ENCODE measurements at regions not wholly inside any gene's neighbourhood (a gene's known extent, or its start where the extent isn't known, plus 50 kb on each side); places are given as distances from the start of the nearest gene placed in this dataset.
"Not testable (repeated sequence)": the region's sequence is repeated elsewhere in the genome, so short reads cannot be mapped to it uniquely, and the experiment has no call there.

GRCh38 chr15:21024235-21024987 lies 158.3 kb upstream of the POTEB2 start:
- DNase-seq (ENCODE audit: low read depth in 2 of 2) = not testable (repeated sequence)

- DNase-seq (ENCODE audit: low read depth in 2 of 2) = not testable (repeated sequence)
Measured at GRCh38 chr15:21018176-21018575, 152.1 kb upstream of the POTEB2 start.

GRCh38 chr15:21017326-21017725 lies 151.2 kb upstream of the POTEB2 start:
- not testable (repeated sequence) for DNase-seq (ENCODE audit: low read depth in 2 of 2)

GRCh38 chr15:21016589-21016988 lies 150.5 kb upstream of the POTEB2 start:
- DNase-seq (ENCODE audit: low read depth in 2 of 2) = not testable (repeated sequence)

GRCh38 chr15:21015171-21015570 lies 149.1 kb upstream of the POTEB2 start:
- not testable (repeated sequence) for DNase-seq (ENCODE audit: low read depth in 2 of 2)

- DNase-seq (ENCODE audit: low read depth in 2 of 2) = not testable (repeated sequence)
Measured at GRCh38 chr15:21013308-21013707, 147.2 kb upstream of the POTEB2 start.

GRCh38 chr15:21009651-21010050 lies 143.5 kb upstream of the POTEB2 start:
- DNase-seq (ENCODE audit: low read depth in 2 of 2) = not testable (repeated sequence)

- DNase-seq (ENCODE audit: low read depth in 2 of 2) = not testable (repeated sequence)
Measured at GRCh38 chr15:21003459-21003858, 137.3 kb upstream of the POTEB2 start.

- not testable (repeated sequence) for DNase-seq (ENCODE audit: low read depth in 2 of 2)
Measured at GRCh38 chr15:21001950-21002349, 135.8 kb upstream of the POTEB2 start.

- DNase-seq (ENCODE audit: low read depth in 2 of 2) = not testable (repeated sequence)
Measured at GRCh38 chr15:20991691-20992090, 125.6 kb upstream of the POTEB2 start.

GRCh38 chr15:20991253-20991652 lies 125.1 kb upstream of the POTEB2 start:
- DNase-seq (ENCODE audit: low read depth in 2 of 2) = not testable (repeated sequence)

GRCh38 chr15:20986775-20987174 lies 120.7 kb upstream of the POTEB2 start:
- not testable (repeated sequence) for DNase-seq (ENCODE audit: low read depth in 2 of 2)

- DNase-seq (ENCODE audit: low read depth in 2 of 2) = not testable (repeated sequence)
Measured at GRCh38 chr15:20978057-20978456, 111.9 kb upstream of the POTEB2 start.

- DNase-seq (ENCODE audit: low read depth in 2 of 2) = not testable (repeated sequence)
Measured at GRCh38 chr15:20972762-20973161, 106.6 kb upstream of the POTEB2 start.

GRCh38 chr15:20959299-20959698 lies 93.2 kb upstream of the POTEB2 start:
- DNase-seq (ENCODE audit: low read depth in 2 of 2) = not testable (repeated sequence)

GRCh38 chr15:20929322-20929721 lies 63.2 kb upstream of the POTEB2 start:
- DNase-seq (ENCODE audit: low read depth in 2 of 2) = not testable (repeated sequence)

Data from stimulated activated CD8-positive, alpha-beta memory T cell treated with anti-CD3 and anti-CD28 coated beads, Interleukin-7, amount 100 ng/mL, for 4 hours (primary cell).